ENCODE measurements at regions not wholly inside any gene's neighbourhood (a gene's known extent, or its start where the extent isn't known, plus 50 kb on each side); places are given as distances from the start of the nearest gene placed in this dataset.

DNA sequence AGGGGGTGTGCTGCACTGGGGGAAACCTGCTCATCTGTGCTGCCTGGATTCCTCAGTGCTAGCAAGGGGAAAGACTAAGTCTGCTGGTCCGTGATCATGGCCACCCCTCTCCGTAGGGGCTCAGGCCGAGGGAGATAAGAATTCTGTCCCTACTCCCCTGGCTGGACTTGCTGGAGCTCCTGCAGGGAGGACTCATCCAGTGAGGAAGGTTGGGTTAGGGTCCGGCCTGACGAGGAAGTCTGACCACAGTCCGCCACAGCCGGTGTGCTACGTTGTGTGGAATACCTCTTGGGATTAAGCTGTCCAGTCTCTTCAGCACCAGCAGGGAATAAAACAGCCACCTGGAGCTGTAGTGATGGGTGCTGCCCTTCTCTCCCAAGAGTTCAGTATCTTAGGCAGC, 1309.1 kb upstream of the CADM2 start:
- 84% methylated on average over 8 of the region's 8 CpGs for WGBS
- Histone ChIP-seq H3K9me3 (ENCODE audit: control insufficient read depth in 4 of 4, low read length in 3 of 4) (no peaks in the 10 kb centered on the region), H3K27ac (ENCODE audit: low read depth in 1 of 2, low read length in 2 of 2) (no peak overlapping the region), H3K27me3 (ENCODE audit: control insufficient read depth in 4 of 4, insufficient read depth in 4 of 4, low read length in 3 of 4) (peaks cover 0 to 2% (median 0%) of the 10 kb centered on the region in 4 donors), H3K36me3 (ENCODE audit: control insufficient read depth in 4 of 4, insufficient read depth in 3 of 4, low read depth in 1 of 4, low read length in 3 of 4) (no peaks in the 10 kb centered on the region), H3K9ac (ENCODE audit: low read depth in 1 of 2, low read length in 2 of 2) (no peak overlapping the region), H3K4me1 (ENCODE audit: control insufficient read depth in 4 of 4, insufficient read depth in 4 of 4, low read length in 3 of 4) (no peaks in the 10 kb centered on the region), H3K4me3 (ENCODE audit: low read depth in 1 of 3, low read length in 3 of 3) (no peak overlapping the region)
- DNase-seq (ENCODE audit: low spot score): no peak
- TF ChIP-seq FOXA1 (IDR thresholded peaks at IDR 0.05) (no peak), FOXA2 (IDR thresholded peaks at IDR 0.05) (no peak), RXRA (IDR thresholded peaks at IDR 0.05) (no peak), JUND (IDR thresholded peaks at IDR 0.05) (no peak), YY1 (IDR thresholded peaks at IDR 0.05) (no peak), NR2F2 (IDR thresholded peaks at IDR 0.05) (no peak), SP1 (IDR thresholded peaks at IDR 0.05) (no peak), HNF4G (IDR thresholded peaks at IDR 0.05) (no peak), TAF1 (conservative IDR thresholded peaks at IDR 0.05) (no peak), EGR1 (IDR thresholded peaks at IDR 0.05; ENCODE audit: low read depth in 2 of 2) (no peak), RAD21 (IDR thresholded peaks at IDR 0.05) (no peak), GABPA (IDR thresholded peaks at IDR 0.05 in 1 of 2, conservative IDR thresholded peaks at IDR 0.05 in 1 of 2) (no peak), HNF4A (conservative IDR thresholded peaks at IDR 0.05) (no peak)
- TF ChIP-seq, protein P1, sequence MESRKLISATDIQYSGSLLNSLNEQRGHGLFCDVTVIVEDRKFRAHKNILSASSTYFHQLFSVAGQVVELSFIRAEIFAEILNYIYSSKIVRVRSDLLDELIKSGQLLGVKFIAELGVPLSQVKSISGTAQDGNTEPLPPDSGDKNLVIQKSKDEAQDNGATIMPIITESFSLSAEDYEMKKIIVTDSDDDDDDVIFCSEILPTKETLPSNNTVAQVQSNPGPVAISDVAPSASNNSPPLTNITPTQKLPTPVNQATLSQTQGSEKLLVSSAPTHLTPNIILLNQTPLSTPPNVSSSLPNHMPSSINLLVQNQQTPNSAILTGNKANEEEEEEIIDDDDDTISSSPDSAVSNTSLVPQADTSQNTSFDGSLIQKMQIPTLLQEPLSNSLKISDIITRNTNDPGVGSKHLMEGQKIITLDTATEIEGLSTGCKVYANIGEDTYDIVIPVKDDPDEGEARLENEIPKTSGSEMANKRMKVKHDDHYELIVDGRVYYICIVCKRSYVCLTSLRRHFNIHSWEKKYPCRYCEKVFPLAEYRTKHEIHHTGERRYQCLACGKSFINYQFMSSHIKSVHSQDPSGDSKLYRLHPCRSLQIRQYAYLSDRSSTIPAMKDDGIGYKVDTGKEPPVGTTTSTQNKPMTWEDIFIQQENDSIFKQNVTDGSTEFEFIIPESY (IDR thresholded peaks at IDR 0.05): no peak
- TF ChIP-seq, protein P2, sequence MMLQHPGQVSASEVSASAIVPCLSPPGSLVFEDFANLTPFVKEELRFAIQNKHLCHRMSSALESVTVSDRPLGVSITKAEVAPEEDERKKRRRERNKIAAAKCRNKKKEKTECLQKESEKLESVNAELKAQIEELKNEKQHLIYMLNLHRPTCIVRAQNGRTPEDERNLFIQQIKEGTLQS (IDR thresholded peaks at IDR 0.05): no peak
- TF ChIP-seq, protein P3, sequence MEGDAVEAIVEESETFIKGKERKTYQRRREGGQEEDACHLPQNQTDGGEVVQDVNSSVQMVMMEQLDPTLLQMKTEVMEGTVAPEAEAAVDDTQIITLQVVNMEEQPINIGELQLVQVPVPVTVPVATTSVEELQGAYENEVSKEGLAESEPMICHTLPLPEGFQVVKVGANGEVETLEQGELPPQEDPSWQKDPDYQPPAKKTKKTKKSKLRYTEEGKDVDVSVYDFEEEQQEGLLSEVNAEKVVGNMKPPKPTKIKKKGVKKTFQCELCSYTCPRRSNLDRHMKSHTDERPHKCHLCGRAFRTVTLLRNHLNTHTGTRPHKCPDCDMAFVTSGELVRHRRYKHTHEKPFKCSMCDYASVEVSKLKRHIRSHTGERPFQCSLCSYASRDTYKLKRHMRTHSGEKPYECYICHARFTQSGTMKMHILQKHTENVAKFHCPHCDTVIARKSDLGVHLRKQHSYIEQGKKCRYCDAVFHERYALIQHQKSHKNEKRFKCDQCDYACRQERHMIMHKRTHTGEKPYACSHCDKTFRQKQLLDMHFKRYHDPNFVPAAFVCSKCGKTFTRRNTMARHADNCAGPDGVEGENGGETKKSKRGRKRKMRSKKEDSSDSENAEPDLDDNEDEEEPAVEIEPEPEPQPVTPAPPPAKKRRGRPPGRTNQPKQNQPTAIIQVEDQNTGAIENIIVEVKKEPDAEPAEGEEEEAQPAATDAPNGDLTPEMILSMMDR (IDR thresholded peaks at IDR 0.05; ENCODE audit: low read depth, low read length, missing input control): no peak
- TF ChIP-seq, protein P4, sequence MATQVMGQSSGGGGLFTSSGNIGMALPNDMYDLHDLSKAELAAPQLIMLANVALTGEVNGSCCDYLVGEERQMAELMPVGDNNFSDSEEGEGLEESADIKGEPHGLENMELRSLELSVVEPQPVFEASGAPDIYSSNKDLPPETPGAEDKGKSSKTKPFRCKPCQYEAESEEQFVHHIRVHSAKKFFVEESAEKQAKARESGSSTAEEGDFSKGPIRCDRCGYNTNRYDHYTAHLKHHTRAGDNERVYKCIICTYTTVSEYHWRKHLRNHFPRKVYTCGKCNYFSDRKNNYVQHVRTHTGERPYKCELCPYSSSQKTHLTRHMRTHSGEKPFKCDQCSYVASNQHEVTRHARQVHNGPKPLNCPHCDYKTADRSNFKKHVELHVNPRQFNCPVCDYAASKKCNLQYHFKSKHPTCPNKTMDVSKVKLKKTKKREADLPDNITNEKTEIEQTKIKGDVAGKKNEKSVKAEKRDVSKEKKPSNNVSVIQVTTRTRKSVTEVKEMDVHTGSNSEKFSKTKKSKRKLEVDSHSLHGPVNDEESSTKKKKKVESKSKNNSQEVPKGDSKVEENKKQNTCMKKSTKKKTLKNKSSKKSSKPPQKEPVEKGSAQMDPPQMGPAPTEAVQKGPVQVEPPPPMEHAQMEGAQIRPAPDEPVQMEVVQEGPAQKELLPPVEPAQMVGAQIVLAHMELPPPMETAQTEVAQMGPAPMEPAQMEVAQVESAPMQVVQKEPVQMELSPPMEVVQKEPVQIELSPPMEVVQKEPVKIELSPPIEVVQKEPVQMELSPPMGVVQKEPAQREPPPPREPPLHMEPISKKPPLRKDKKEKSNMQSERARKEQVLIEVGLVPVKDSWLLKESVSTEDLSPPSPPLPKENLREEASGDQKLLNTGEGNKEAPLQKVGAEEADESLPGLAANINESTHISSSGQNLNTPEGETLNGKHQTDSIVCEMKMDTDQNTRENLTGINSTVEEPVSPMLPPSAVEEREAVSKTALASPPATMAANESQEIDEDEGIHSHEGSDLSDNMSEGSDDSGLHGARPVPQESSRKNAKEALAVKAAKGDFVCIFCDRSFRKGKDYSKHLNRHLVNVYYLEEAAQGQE (IDR thresholded peaks at IDR 0.05): no peak
- TF ChIP-seq, protein P5, sequence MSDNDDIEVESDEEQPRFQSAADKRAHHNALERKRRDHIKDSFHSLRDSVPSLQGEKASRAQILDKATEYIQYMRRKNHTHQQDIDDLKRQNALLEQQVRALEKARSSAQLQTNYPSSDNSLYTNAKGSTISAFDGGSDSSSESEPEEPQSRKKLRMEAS (IDR thresholded peaks at IDR 0.05): no peak

Data from liver (tissue), 8 donors.